ENCODE measurements at regions not wholly inside any gene's neighbourhood (a gene's known extent, or its start where the extent isn't known, plus 50 kb on each side); places are given as distances from the start of the nearest gene placed in this dataset.
"Not testable (repeated sequence)": the region's sequence is repeated elsewhere in the genome, so short reads cannot be mapped to it uniquely, and the experiment has no call there.

GRCh38 chr4:138413273-138413672 lies 171.1 kb upstream of the SLC7A11 start:
- no peak for DNase-seq

- DNase-seq = no peak
Observed at GRCh38 chr4:138412847-138413246, 170.7 kb upstream of the SLC7A11 start.

GRCh38 chr4:138410266-138410665 lies 168.1 kb upstream of the SLC7A11 start:
- DNase-seq = no peak

GRCh38 chr4:138409670-138410069 lies 167.5 kb upstream of the SLC7A11 start:
- DNase-seq = no peak

GRCh38 chr4:138408758-138409157 lies 166.6 kb upstream of the SLC7A11 start:
- peak; percentile 55 for DNase-seq

GRCh38 chr4:138407329-138407728 lies 165.2 kb upstream of the SLC7A11 start:
- DNase-seq = no peak

- DNase-seq = peak; percentile 76
Observed at GRCh38 chr4:138406876-138407275, 164.7 kb upstream of the SLC7A11 start.

GRCh38 chr4:138405934-138406567 lies 163.9 kb upstream of the SLC7A11 start:
- DNase-seq = peak; percentile 97

- DNase-seq = peak; percentile 43
Observed at GRCh38 chr4:138405466-138405891, 163.3 kb upstream of the SLC7A11 start.

GRCh38 chr4:138404801-138405200 lies 162.7 kb upstream of the SLC7A11 start:
- DNase-seq = no peak

- DNase-seq = peak; percentile 1
Observed at GRCh38 chr4:138404251-138404650, 162.1 kb upstream of the SLC7A11 start.

- no peak for DNase-seq
Observed at GRCh38 chr4:138401334-138401733, 159.2 kb upstream of the SLC7A11 start.

GRCh38 chr4:138400543-138400942 lies 158.4 kb upstream of the SLC7A11 start:
- DNase-seq = no peak

- DNase-seq = no peak
Observed at GRCh38 chr4:138400066-138400465, 157.9 kb upstream of the SLC7A11 start.

GRCh38 chr4:138399081-138399480 lies 156.9 kb upstream of the SLC7A11 start:
- DNase-seq = no peak

GRCh38 chr4:138398322-138398721 lies 156.2 kb upstream of the SLC7A11 start:
- DNase-seq = no peak

GRCh38 chr4:138393886-138394610 lies 151.9 kb upstream of the SLC7A11 start:
- DNase-seq = no peak

GRCh38 chr4:138392751-138393308 lies 150.7 kb upstream of the SLC7A11 start:
- DNase-seq = peak; percentile 96

GRCh38 chr4:138389976-138390685 lies 148.0 kb upstream of the SLC7A11 start:
- DNase-seq = peak; percentile 37

GRCh38 chr4:138374947-138375346 lies 132.8 kb upstream of the SLC7A11 start:
- DNase-seq = no peak

- DNase-seq = no peak
Observed at GRCh38 chr4:138367942-138368341, 125.8 kb upstream of the SLC7A11 start.

GRCh38 chr4:138352446-138352845 lies 110.3 kb upstream of the SLC7A11 start:
- not testable (repeated sequence) for DNase-seq

- DNase-seq = peak; percentile 81
Observed at GRCh38 chr4:138348055-138348454, 105.9 kb upstream of the SLC7A11 start.

- DNase-seq = no peak
Observed at GRCh38 chr4:138347561-138347960, 105.4 kb upstream of the SLC7A11 start.

All from MV-4-11 (cell line).